Epithelial cell of esophagus (primary cell): ENCODE measurements at regions not wholly inside any gene's neighbourhood (a gene's known extent, or its start where the extent isn't known, plus 50 kb on each side); places are given as distances from the start of the nearest gene placed in this dataset.

ENCODE experiments used
- DNase-seq: peaks from one replicate; pipeline ENCODE4 v3.0.0; 2010; ENCODE audit warnings: low read depth
- H3K4me3 ChIP-seq: 2 replicates; pipeline ENCODE4 v1.5.1; 2011; ENCODE audit warnings: mild to moderate bottlenecking, low read length, control low read depth
- TF ChIP-seq, protein P1 (sequence below): IDR thresholded peaks from 2 replicates; pipeline ENCODE4 v1.5.1; 2011; ENCODE audit warnings: low read depth, mild to moderate bottlenecking, low read length, control low read depth, inconsistent platforms; ENCODE audit not compliant: insufficient read depth; ENCODE audit errors: missing control alignments

DNA sequence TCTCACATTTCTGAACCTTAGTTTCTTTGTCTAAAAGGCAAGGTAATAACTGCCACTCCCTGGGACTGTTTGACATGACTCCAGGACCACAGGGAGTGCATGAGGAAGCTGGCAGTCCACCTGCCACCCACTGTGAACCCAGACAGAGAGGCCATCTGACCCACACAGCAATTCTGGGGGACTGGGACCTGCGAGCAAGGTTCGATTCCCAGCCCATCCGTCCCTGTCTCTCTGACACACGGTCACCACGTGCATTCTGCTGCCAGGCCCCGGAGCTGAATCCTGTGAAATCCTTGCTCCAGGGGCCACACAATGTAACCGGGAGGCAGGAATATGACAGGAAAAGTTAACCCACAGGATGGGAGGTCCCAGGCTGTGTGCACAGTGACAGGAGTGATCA lies 218.8 kb upstream of the FOXF1 start:
- TF ChIP-seq, protein P1, sequence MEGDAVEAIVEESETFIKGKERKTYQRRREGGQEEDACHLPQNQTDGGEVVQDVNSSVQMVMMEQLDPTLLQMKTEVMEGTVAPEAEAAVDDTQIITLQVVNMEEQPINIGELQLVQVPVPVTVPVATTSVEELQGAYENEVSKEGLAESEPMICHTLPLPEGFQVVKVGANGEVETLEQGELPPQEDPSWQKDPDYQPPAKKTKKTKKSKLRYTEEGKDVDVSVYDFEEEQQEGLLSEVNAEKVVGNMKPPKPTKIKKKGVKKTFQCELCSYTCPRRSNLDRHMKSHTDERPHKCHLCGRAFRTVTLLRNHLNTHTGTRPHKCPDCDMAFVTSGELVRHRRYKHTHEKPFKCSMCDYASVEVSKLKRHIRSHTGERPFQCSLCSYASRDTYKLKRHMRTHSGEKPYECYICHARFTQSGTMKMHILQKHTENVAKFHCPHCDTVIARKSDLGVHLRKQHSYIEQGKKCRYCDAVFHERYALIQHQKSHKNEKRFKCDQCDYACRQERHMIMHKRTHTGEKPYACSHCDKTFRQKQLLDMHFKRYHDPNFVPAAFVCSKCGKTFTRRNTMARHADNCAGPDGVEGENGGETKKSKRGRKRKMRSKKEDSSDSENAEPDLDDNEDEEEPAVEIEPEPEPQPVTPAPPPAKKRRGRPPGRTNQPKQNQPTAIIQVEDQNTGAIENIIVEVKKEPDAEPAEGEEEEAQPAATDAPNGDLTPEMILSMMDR, result no peak
- DNase-seq, result no peak
- H3K4me3 ChIP-seq, result no peak overlapping the region

DNA sequence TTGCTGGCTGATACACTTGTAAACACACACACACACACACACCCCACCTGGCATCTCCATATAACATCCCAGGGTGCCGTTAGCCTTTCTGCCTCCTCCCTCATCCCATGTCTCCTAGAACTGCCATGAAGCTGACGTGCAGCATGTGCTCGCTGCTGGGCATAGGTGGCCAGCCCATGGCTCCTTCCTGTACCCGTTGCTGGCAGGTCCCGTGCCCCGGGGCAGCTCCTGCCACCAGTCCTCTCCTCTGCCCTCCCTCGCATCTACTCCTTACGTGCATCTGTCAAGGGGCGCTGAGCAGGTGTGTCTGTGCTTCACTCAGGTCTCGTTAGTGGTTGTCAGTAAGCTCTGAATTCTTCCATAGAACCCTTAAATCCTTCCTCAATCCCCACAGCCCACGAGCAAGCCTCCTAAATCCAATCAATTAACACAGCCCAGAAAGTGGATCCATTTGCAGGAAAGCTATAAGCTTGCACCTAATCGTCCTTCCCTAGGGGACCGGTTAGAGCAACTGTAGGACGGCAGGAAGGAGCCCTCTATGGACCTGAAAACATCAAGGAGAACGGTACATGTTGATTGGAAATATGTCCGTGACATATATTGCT lies 218.1 kb upstream of the FOXF1 start:
- DNase-seq, result no peak
- TF ChIP-seq, protein P1, result no peak
- H3K4me3 ChIP-seq, result no peak overlapping the region

- TF ChIP-seq, protein P1, result no peak
- no peak for DNase-seq
- no peak overlapping the region for H3K4me3 ChIP-seq
Observed at GRCh38 chr16:86292942-86293341, 217.4 kb upstream of the FOXF1 start.

GRCh38 chr16:86293906-86294305 lies 216.4 kb upstream of the FOXF1 start:
- no peak overlapping the region for H3K4me3 ChIP-seq
- TF ChIP-seq, protein P1, result no peak
- DNase-seq, result no peak

DNA sequence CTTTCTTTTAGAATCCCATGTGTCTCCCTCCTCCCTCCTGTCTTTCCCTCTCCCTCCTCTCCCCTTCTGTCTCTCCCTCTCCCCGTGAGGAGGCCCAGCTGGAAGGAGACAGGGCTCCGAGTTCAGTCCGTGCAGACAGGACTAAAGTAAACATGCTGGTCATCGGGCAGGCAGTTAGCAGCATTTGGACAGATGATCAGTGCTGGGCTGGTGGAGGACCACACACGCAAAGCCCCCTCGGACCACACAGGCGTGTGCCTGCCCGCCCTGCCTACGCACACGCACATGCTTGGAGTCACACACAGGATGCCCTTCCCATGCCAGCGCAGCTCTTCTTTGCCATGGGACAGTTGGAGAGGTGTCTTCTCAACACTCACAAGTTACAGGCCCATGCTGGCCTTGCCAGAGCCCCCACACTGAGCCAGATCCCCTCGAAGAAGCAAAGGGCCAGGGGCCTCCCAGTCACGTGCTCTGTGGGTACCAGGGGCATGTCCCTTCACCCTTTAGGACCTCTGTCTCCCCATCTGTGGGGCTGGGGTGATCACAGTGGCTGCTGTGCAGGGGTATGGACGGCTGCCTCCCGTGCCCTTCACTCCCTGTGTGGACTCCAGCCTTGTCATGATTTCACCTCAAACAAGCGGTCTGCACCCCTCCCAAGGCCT lies 215.7 kb upstream of the FOXF1 start:
- TF ChIP-seq, protein P1, result no peak
- H3K4me3 ChIP-seq, result no peak overlapping the region
- no peak for DNase-seq

DNA sequence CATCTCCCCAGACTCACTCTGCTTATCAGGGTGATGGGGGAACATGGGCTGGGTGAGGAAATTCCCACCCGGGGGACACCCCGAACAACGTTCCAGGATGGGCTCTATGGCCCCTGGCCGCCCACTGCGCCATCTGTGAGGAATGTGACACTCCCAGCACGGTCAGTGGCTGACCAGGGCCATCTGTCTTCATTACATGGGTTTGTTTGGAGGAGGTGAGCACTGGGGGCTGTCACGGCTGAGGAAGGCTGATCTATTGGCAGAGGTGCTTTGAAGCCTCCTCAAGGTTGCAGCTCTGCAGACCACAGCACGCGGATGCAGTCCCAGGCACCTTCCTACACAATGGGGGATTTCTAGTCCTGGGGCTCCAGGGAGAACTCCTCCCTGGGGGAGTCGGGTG lies 214.1 kb upstream of the FOXF1 start:
- TF ChIP-seq, protein P1, result no peak
- H3K4me3 ChIP-seq, result no peak overlapping the region
- DNase-seq, result no peak

DNA sequence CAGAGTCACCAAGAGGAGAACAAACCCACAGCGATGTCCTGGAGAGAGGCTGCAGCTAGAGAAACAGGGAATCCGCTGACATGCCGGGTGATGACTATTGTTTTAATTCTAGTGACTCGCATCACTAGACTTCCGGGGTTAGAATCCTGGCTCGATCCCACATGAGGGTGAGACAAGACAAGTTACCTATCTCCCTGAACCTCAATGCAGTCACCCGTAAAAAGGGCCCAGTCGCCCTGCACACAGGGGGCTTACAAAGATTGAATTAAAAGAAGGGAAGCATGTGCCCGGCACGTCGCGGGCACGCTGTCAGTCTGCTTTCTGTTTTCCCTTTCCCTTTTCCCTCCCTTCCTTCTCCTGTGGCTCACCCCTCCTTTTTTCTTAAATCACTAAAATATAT lies 212.9 kb upstream of the FOXF1 start:
- DNase-seq, result no peak
- no peak overlapping the region for H3K4me3 ChIP-seq
- TF ChIP-seq, protein P1, result no peak
